Astrocyte (in vitro differentiated cells and primary cell): ENCODE measurements at regions not wholly inside any gene's neighbourhood (a gene's known extent, or its start where the extent isn't known, plus 50 kb on each side); places are given as distances from the start of the nearest gene placed in this dataset.

Experiments used
- CTCF ChIP-seq: IDR thresholded peaks from 2 replicates; pipeline ENCODE4 v1.5.1; 2011; ENCODE audit warnings: low read depth, mild to moderate bottlenecking, inconsistent platforms, low read length, moderate library complexity; ENCODE audit not compliant: insufficient read depth
- EZH2 ChIP-seq: IDR thresholded peaks from 2 replicates; pipeline ENCODE4 v1.6.1; 2012; ENCODE audit warnings: mild to moderate bottlenecking, low read length, inconsistent platforms; ENCODE audit not compliant: insufficient read depth

GRCh38 chr1:229132106-229132443 lies 138.8 kb upstream of the RAB4A start:
- TF ChIP-seq CTCF (no peak), EZH2 (no peak)
